ENCODE measurements at regions not wholly inside any gene's neighbourhood (a gene's known extent, or its start where the extent isn't known, plus 50 kb on each side); places are given as distances from the start of the nearest gene placed in this dataset.

DNA sequence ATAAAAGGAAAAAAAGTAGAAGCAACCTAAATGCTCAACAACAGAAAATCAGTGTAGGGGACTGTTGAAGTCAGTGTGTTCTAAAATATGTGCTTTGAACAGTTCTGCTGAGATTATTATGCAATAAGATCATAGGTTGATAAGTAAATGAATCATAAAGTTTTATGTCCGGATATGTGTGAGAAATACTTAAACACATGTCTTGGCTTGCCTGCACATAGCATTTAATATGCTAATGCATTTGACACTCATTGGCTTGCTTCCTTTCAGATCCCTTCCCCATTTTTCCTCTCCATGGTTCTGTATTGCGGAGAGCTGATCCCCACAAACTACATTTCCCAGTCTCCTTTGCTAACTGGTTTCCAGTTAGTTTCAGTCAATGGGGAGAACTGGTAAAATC is 573.8 kb upstream of the TBX3 start:
- no peak overlapping the region for H3K4me3 ChIP-seq (ENCODE audit: low read length)
- no peaks in the 10 kb centered on the region for H3K36me3 ChIP-seq (ENCODE audit: insufficient read depth, low read length)
- H3K9me2 ChIP-seq (replicated peaks; ENCODE audit: insufficient read depth, low read length) = no peaks in the 10 kb centered on the region
- no peaks in the 10 kb centered on the region for H4K20me1 ChIP-seq (ENCODE audit: insufficient read depth, low read depth, low read length)
- no peak overlapping the region for H3K9ac ChIP-seq (ENCODE audit: low read length)
- H2AFZ ChIP-seq (ENCODE audit: low read length) = no peak overlapping the region
- no peak overlapping the region for H3K27ac ChIP-seq (ENCODE audit: low read length)
- no peaks in the 10 kb centered on the region for H3K4me1 ChIP-seq (ENCODE audit: low read length)
- H3K79me2 ChIP-seq (ENCODE audit: low read length) = no peaks in the 10 kb centered on the region
- peaks cover under 1% of the 10 kb centered on the region; the same call in 1 of the 2 replicates for H3K9me3 ChIP-seq (ENCODE audit: low read length)
- no peaks in the 10 kb centered on the region for H3K27me3 ChIP-seq (ENCODE audit: low read length)
- DNase-seq = no peak
- H3K4me2 ChIP-seq (ENCODE audit: low read depth, low read length, poor library complexity, severe bottlenecking) = no peak overlapping the region

DNA sequence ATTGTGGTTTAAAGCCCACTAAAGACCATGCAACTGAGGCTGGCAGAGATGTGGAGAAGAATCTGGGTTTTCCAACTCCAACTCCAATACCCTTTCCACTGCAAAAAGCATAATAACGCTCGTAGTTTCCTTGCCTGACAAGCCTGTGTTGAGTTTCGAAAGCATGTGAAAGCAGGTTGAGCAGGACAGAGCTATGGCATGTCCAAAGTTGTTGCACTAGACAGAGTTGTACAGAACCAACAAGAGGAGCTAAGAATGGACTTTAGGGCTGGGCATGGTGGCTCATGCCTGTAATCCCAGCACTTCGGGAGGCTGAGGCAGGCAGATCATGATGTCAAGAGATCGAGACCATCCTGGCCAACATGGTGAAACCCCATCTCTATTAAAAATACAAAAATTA is 572.0 kb upstream of the TBX3 start:
- Histone ChIP-seq H3K9me3 (ENCODE audit: low read length) (peaks cover 4% of the 10 kb centered on the region; the same call in 1 of the 2 replicates), H3K27me3 (ENCODE audit: low read length) (no peaks in the 10 kb centered on the region), H3K4me2 (ENCODE audit: low read depth, low read length, poor library complexity, severe bottlenecking) (no peak overlapping the region), H3K27ac (ENCODE audit: low read length) (no peak overlapping the region), H3K4me3 (ENCODE audit: low read length) (no peak overlapping the region), H3K9me2 (replicated peaks; ENCODE audit: insufficient read depth, low read length) (no peaks in the 10 kb centered on the region), H3K36me3 (ENCODE audit: insufficient read depth, low read length) (no peaks in the 10 kb centered on the region), H4K20me1 (ENCODE audit: insufficient read depth, low read depth, low read length) (no peaks in the 10 kb centered on the region), H3K4me1 (ENCODE audit: low read length) (no peaks in the 10 kb centered on the region), H3K9ac (ENCODE audit: low read length) (no peak overlapping the region), H2AFZ (ENCODE audit: low read length) (no peak overlapping the region), H3K79me2 (ENCODE audit: low read length) (no peaks in the 10 kb centered on the region)
- DNase-seq = no peak

- Histone ChIP-seq H3K4me3 (ENCODE audit: low read length) (no peak overlapping the region), H3K9me2 (replicated peaks; ENCODE audit: insufficient read depth, low read length) (no peaks in the 10 kb centered on the region), H3K9ac (ENCODE audit: low read length) (no peak overlapping the region), H3K27ac (ENCODE audit: low read length) (no peak overlapping the region), H3K4me1 (ENCODE audit: low read length) (no peaks in the 10 kb centered on the region), H3K36me3 (ENCODE audit: insufficient read depth, low read length) (no peaks in the 10 kb centered on the region), H3K9me3 (ENCODE audit: low read length) (peaks cover 4% of the 10 kb centered on the region; the same call in 1 of the 2 replicates), H3K79me2 (ENCODE audit: low read length) (no peaks in the 10 kb centered on the region), H3K4me2 (ENCODE audit: low read depth, low read length, poor library complexity, severe bottlenecking) (no peak overlapping the region), H2AFZ (ENCODE audit: low read length) (no peak overlapping the region), H3K27me3 (ENCODE audit: low read length) (no peaks in the 10 kb centered on the region), H4K20me1 (ENCODE audit: insufficient read depth, low read depth, low read length) (no peaks in the 10 kb centered on the region)
- DNase-seq = no peak
Observed at GRCh38 chr12:115255257-115255656, 571.3 kb upstream of the TBX3 start.

GRCh38 chr12:115253049-115253448 is 569.1 kb upstream of the TBX3 start:
- Histone ChIP-seq H3K36me3 (ENCODE audit: insufficient read depth, low read length) (no peaks in the 10 kb centered on the region), H3K4me3 (ENCODE audit: low read length) (no peak overlapping the region), H3K27ac (ENCODE audit: low read length) (no peak overlapping the region), H3K4me1 (ENCODE audit: low read length) (no peaks in the 10 kb centered on the region), H3K79me2 (ENCODE audit: low read length) (no peaks in the 10 kb centered on the region), H4K20me1 (ENCODE audit: insufficient read depth, low read depth, low read length) (no peaks in the 10 kb centered on the region), H3K9me3 (ENCODE audit: low read length) (peaks cover 4% of the 10 kb centered on the region; the same call in 1 of the 2 replicates), H3K4me2 (ENCODE audit: low read depth, low read length, poor library complexity, severe bottlenecking) (no peak overlapping the region), H3K9ac (ENCODE audit: low read length) (no peak overlapping the region), H3K27me3 (ENCODE audit: low read length) (no peaks in the 10 kb centered on the region), H3K9me2 (replicated peaks; ENCODE audit: insufficient read depth, low read length) (no peaks in the 10 kb centered on the region), H2AFZ (ENCODE audit: low read length) (no peak overlapping the region)
- DNase-seq = no peak

GRCh38 chr12:115251727-115252126 is 567.8 kb upstream of the TBX3 start:
- H3K4me2 ChIP-seq (ENCODE audit: low read depth, low read length, poor library complexity, severe bottlenecking) = no peak overlapping the region
- H3K4me1 ChIP-seq (ENCODE audit: low read length) = no peaks in the 10 kb centered on the region
- H2AFZ ChIP-seq (ENCODE audit: low read length) = no peak overlapping the region
- no peak for DNase-seq
- H4K20me1 ChIP-seq (ENCODE audit: insufficient read depth, low read depth, low read length) = no peaks in the 10 kb centered on the region
- no peaks in the 10 kb centered on the region for H3K27me3 ChIP-seq (ENCODE audit: low read length)
- no peak overlapping the region for H3K27ac ChIP-seq (ENCODE audit: low read length)
- H3K9me3 ChIP-seq (ENCODE audit: low read length) = peaks cover 4% of the 10 kb centered on the region; the same call in 1 of the 2 replicates
- no peaks in the 10 kb centered on the region for H3K9me2 ChIP-seq (replicated peaks; ENCODE audit: insufficient read depth, low read length)
- no peaks in the 10 kb centered on the region for H3K36me3 ChIP-seq (ENCODE audit: insufficient read depth, low read length)
- H3K9ac ChIP-seq (ENCODE audit: low read length) = no peak overlapping the region
- H3K79me2 ChIP-seq (ENCODE audit: low read length) = no peaks in the 10 kb centered on the region
- no peak overlapping the region for H3K4me3 ChIP-seq (ENCODE audit: low read length)

DNA sequence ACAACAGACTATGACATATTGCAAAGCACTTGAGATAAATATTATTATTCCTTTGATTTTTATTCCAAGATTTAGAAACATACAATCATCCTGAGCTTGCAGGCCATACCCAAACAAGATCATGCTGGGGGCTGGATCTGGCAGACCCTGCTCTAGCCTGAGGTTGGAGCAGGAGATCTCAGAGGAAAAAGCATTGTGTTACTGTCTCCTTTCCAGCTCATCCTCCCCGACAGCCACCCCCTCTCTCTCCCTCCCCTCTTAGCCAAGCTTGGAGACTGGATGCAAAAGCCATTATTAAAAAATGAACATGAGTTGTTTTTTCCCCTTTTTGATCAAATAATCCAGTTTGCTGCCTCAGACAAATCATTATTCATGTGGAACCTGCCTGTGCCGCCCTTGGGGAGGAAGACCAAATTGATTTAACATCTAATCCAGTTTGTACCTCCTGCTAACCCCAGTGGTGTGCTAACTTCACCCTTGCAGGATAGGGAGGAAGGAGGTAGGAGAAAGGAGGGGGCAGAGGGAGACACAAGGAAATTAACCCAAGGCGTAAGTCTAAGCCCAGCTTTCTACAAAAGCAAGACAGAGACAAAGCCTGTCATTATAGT is 565.8 kb upstream of the TBX3 start:
- Histone ChIP-seq H3K4me1 (ENCODE audit: low read length) (no peaks in the 10 kb centered on the region), H3K4me3 (ENCODE audit: low read length) (no peak overlapping the region), H3K36me3 (ENCODE audit: insufficient read depth, low read length) (no peaks in the 10 kb centered on the region), H2AFZ (ENCODE audit: low read length) (no peak overlapping the region), H4K20me1 (ENCODE audit: insufficient read depth, low read depth, low read length) (no peaks in the 10 kb centered on the region), H3K9ac (ENCODE audit: low read length) (no peak overlapping the region), H3K27me3 (ENCODE audit: low read length) (no peaks in the 10 kb centered on the region), H3K9me2 (replicated peaks; ENCODE audit: insufficient read depth, low read length) (no peaks in the 10 kb centered on the region), H3K9me3 (ENCODE audit: low read length) (peaks cover 4% of the 10 kb centered on the region; the same call in 1 of the 2 replicates), H3K4me2 (ENCODE audit: low read depth, low read length, poor library complexity, severe bottlenecking) (no peak overlapping the region), H3K79me2 (ENCODE audit: low read length) (no peaks in the 10 kb centered on the region), H3K27ac (ENCODE audit: low read length) (no peak overlapping the region)
- no peak for DNase-seq

- no peaks in the 10 kb centered on the region for H4K20me1 ChIP-seq (ENCODE audit: insufficient read depth, low read depth, low read length)
- no peaks in the 10 kb centered on the region for H3K36me3 ChIP-seq (ENCODE audit: insufficient read depth, low read length)
- no peaks in the 10 kb centered on the region for H3K9me3 ChIP-seq (ENCODE audit: low read length)
- H2AFZ ChIP-seq (ENCODE audit: low read length) = no peak overlapping the region
- H3K79me2 ChIP-seq (ENCODE audit: low read length) = no peaks in the 10 kb centered on the region
- no peaks in the 10 kb centered on the region for H3K27me3 ChIP-seq (ENCODE audit: low read length)
- H3K9me2 ChIP-seq (replicated peaks; ENCODE audit: insufficient read depth, low read length) = no peaks in the 10 kb centered on the region
- DNase-seq = no peak
- no peaks in the 10 kb centered on the region for H3K4me1 ChIP-seq (ENCODE audit: low read length)
- no peak overlapping the region for H3K4me3 ChIP-seq (ENCODE audit: low read length)
- H3K27ac ChIP-seq (ENCODE audit: low read length) = no peak overlapping the region
- H3K9ac ChIP-seq (ENCODE audit: low read length) = no peak overlapping the region
- H3K4me2 ChIP-seq (ENCODE audit: low read depth, low read length, poor library complexity, severe bottlenecking) = no peak overlapping the region
Observed at GRCh38 chr12:115245020-115245419, 561.0 kb upstream of the TBX3 start.

GRCh38 chr12:115243933-115244628 is 560.1 kb upstream of the TBX3 start:
- Histone ChIP-seq H2AFZ (ENCODE audit: low read length) (no peak overlapping the region), H3K4me3 (ENCODE audit: low read length) (no peak overlapping the region), H3K27ac (ENCODE audit: low read length) (no peak overlapping the region), H3K36me3 (ENCODE audit: insufficient read depth, low read length) (no peaks in the 10 kb centered on the region), H3K9ac (ENCODE audit: low read length) (no peak overlapping the region), H3K79me2 (ENCODE audit: low read length) (no peaks in the 10 kb centered on the region), H3K4me1 (ENCODE audit: low read length) (no peaks in the 10 kb centered on the region), H3K4me2 (ENCODE audit: low read depth, low read length, poor library complexity, severe bottlenecking) (no peak overlapping the region), H3K27me3 (ENCODE audit: low read length) (no peaks in the 10 kb centered on the region), H3K9me2 (replicated peaks; ENCODE audit: insufficient read depth, low read length) (no peaks in the 10 kb centered on the region), H4K20me1 (ENCODE audit: insufficient read depth, low read depth, low read length) (no peaks in the 10 kb centered on the region), H3K9me3 (ENCODE audit: low read length) (no peaks in the 10 kb centered on the region)
- DNase-seq = no peak

Measured in Karpas-422 (cell line).